Epithelial cell of proximal tubule (primary cell): ENCODE measurements at regions not wholly inside any gene's neighbourhood (a gene's known extent, or its start where the extent isn't known, plus 50 kb on each side); places are given as distances from the start of the nearest gene placed in this dataset.

ENCODE experiments used
- DNase-seq: peaks from one replicate; pipeline ENCODE4 v3.0.0-alpha.2; 2011; ENCODE audit warnings: low read depth
- H3K4me3 ChIP-seq: 2 replicates; pipeline ENCODE4 v1.5.1; 2011; ENCODE audit warnings: low read depth, mild to moderate bottlenecking, low read length
- CTCF ChIP-seq: conservative IDR thresholded peaks from 2 replicates; pipeline ENCODE4 v1.5.1; 2012; ENCODE audit warnings: low read depth, mild to moderate bottlenecking, low read length

GRCh38 chr6:164495882-164496495 is 813.4 kb downstream of the C6orf118 start:
- TF ChIP-seq CTCF = no peak
- no peak overlapping the region for H3K4me3 ChIP-seq
- DNase-seq = no peak

GRCh38 chr6:164478426-164478825 is 831.0 kb downstream of the C6orf118 start:
- no peak for TF ChIP-seq CTCF
- no peak for DNase-seq
- H3K4me3 ChIP-seq = no peak overlapping the region

- DNase-seq = no peak
- no peak overlapping the region for H3K4me3 ChIP-seq
- TF ChIP-seq CTCF = no peak
Measured at GRCh38 chr6:164477790-164478189, 831.6 kb downstream of the C6orf118 start.

GRCh38 chr6:164477101-164477500 is 832.3 kb downstream of the C6orf118 start:
- TF ChIP-seq CTCF = no peak
- H3K4me3 ChIP-seq = no peak overlapping the region
- DNase-seq = no peak

GRCh38 chr6:164469276-164469949 is 840.0 kb downstream of the C6orf118 start:
- TF ChIP-seq CTCF = no peak
- no peak overlapping the region for H3K4me3 ChIP-seq

GRCh38 chr6:164455835-164456234 is 853.6 kb downstream of the C6orf118 start:
- no peak for TF ChIP-seq CTCF
- no peak for DNase-seq
- no peak overlapping the region for H3K4me3 ChIP-seq

More at GRCh38 chr6:164469276-164469949, 840.0 kb downstream of the C6orf118 start:
- no peak for DNase-seq

- no peak for TF ChIP-seq CTCF
- no peak overlapping the region for H3K4me3 ChIP-seq
Measured at GRCh38 chr6:164453835-164454234, 855.6 kb downstream of the C6orf118 start.

More at GRCh38 chr6:164453835-164454234, 855.6 kb downstream of the C6orf118 start:
- DNase-seq = no peak
